Esophagus muscularis mucosa (tissue), 3 donors: ENCODE measurements at regions not wholly inside any gene's neighbourhood (a gene's known extent, or its start where the extent isn't known, plus 50 kb on each side); places are given as distances from the start of the nearest gene placed in this dataset.

ENCODE experiments used
- POLR2A ChIP-seq: fragments of 450-650 bp; IDR thresholded peaks from one replicate; pipeline ENCODE4 v1.6.1; 2017; ENCODE audit warnings: antibody characterized with exemption, moderate library complexity, mild to moderate bottlenecking, low read depth
- TF ChIP-seq, protein P1 (sequence below), 3 experiments: fragments of 200-600 bp in 2 of 3; fragments of 450-650 bp in 1 of 3; sonication (generic) in 2 of 3; IDR thresholded peaks; one replicate each; pipeline ENCODE4 v1.5.1; 2017 to 2019; ENCODE audit warnings: antibody characterized with exemption in 3 of 3, mild to moderate bottlenecking in 2 of 3, moderate library complexity in 1 of 3

- TF ChIP-seq, protein P1, sequence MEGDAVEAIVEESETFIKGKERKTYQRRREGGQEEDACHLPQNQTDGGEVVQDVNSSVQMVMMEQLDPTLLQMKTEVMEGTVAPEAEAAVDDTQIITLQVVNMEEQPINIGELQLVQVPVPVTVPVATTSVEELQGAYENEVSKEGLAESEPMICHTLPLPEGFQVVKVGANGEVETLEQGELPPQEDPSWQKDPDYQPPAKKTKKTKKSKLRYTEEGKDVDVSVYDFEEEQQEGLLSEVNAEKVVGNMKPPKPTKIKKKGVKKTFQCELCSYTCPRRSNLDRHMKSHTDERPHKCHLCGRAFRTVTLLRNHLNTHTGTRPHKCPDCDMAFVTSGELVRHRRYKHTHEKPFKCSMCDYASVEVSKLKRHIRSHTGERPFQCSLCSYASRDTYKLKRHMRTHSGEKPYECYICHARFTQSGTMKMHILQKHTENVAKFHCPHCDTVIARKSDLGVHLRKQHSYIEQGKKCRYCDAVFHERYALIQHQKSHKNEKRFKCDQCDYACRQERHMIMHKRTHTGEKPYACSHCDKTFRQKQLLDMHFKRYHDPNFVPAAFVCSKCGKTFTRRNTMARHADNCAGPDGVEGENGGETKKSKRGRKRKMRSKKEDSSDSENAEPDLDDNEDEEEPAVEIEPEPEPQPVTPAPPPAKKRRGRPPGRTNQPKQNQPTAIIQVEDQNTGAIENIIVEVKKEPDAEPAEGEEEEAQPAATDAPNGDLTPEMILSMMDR (IDR thresholded peaks at IDR 0.05) = peak in 2 of 3 experiments; percentile 21 to 22
- TF ChIP-seq POLR2A = no peak
Measured at GRCh38 chr16:6684076-6684673, 648.5 kb upstream of the RBFOX1 start.
